Fibroblast of skin of scalp (primary cell): ENCODE measurements at regions not wholly inside any gene's neighbourhood (a gene's known extent, or its start where the extent isn't known, plus 50 kb on each side); places are given as distances from the start of the nearest gene placed in this dataset.

Experiments
- DNase-seq: peaks from one replicate; pipeline ENCODE4 v3.0.0-alpha.2; 2013

GRCh38 chr4:136246876-136247275 lies 1285.4 kb downstream of the PCDH18 start:
- DNase-seq, result no peak

DNA sequence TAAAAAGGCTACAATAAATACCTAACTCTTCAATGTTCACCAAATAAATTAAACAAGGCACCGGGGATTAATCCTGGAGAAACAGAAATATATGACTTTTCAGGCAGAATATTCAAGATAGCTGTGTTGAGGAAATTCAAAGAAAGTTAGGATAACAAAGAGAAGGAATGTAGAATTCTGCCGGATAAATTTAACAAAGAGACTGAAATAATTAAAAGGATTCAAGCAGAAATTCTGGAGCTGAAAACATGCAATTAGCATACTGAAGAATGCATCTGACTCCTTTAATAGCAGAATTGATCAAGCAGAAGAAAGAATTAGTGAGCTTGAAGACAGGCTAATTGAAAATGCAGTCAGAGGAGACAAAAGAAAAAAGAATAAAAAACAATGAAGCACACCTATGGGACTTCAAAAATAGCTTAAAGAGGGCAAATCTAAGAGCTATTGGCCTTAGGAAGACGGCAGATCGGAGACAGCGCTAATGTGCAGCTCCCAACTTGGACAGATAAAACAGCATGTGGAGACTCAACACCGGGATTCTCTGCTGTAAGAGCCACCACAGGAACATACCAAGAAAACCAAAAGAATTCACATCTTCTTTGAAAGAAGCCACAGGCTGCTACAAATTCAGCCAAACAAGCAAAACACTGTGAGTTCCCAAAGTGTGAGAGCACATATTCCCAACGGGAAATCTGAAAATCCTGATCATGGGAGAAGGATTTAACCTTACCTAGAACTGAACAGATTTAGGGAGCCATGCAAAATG lies 1290.9 kb downstream of the PCDH18 start:
- DNase-seq, result peak; percentile 13

DNA sequence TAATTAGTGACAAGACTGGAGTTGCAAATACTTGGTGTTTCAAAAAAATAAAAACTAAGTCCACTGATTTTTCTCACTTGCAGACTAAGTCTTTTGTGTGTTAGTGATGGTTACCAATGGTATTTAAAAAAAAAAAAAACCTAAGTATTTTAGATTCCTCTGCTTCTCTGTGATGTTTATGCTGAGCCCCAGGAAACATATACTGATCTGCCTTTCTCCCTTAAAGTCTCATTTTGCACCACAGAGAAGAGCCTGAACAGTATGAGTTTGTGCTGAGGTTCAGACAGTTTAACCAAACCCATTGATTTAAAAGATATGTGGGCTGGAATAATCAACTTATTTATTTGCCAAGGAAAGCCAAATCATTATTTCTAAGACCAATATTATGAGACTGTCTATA lies 1305.0 kb downstream of the PCDH18 start:
- no peak for DNase-seq

DNA sequence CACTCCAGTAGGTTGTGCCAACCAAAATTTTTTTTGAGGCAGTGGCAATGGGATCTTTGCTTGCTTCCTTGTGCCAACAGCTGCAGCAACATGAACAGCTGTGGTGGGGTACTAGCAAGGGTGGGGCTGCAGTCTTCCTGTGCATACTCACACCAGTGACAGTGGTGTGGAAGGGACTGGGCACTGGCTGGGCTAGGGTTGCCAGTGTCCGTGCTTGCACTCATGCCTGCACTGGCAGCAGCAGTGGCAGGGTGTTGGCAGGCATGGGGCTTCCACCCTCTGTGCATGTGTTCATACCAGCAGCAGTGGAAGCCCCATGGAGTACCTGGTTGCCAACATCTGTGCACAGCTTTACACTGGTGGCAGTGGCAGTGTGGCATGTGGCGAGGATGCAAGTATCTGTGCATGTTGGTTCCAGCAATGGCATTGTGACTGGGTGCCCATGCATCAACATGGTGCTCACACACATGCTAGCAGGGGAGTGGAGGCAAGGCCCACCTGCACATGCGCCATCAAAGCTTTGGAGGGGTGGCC lies 1312.6 kb downstream of the PCDH18 start:
- no peak for DNase-seq

GRCh38 chr4:136203199-136203598 lies 1329.1 kb downstream of the PCDH18 start:
- DNase-seq, result no peak

DNA sequence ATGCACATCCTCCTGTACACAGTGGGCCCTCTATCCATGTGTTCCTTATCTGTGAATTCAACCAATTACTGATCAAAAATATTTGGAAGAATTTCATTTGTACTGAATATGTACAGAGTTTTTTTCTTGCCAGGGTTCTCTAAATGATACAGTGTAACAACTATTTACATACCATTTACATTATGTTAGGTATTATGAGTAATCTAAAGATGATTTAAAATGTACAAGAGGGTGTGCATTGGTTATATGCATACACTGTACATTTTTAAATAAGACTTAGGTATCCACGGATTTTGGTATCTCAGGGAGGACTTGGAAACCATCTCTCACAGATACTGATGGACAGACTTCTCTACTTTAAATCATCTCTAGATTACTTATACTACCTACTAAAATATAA lies 1333.9 kb downstream of the PCDH18 start:
- DNase-seq, result no peak

GRCh38 chr4:136194962-136195361 lies 1337.3 kb downstream of the PCDH18 start:
- DNase-seq, result no peak

- no peak for DNase-seq
These were observed 1345.6 kb downstream of the PCDH18 start for GRCh38 chr4:136186650-136187049.

- no peak for DNase-seq
These were observed 1348.8 kb downstream of the PCDH18 start for GRCh38 chr4:136183513-136183912.

- DNase-seq, result no peak
These were observed 1375.3 kb downstream of the PCDH18 start for GRCh38 chr4:136156947-136157346.

DNA sequence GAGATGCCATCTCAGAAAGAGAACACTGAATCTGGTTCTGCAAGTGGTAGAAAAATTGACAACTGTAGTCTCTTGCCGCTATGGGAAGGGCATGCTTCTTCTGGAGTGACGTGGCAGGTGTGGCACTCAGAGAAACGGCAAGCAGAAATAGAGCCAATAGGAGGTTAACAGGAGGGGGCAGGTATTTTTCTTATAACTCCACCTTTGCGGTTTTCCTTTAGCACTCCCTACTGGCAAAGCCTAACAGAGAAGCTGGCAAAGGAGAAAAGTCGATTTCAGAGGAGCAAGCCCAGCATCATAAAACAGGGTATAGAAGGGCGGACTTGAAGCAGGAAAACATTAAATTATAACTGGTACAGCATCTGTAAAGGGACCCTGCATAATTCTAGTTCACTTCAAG lies 1382.2 kb downstream of the PCDH18 start:
- DNase-seq, result no peak

DNA sequence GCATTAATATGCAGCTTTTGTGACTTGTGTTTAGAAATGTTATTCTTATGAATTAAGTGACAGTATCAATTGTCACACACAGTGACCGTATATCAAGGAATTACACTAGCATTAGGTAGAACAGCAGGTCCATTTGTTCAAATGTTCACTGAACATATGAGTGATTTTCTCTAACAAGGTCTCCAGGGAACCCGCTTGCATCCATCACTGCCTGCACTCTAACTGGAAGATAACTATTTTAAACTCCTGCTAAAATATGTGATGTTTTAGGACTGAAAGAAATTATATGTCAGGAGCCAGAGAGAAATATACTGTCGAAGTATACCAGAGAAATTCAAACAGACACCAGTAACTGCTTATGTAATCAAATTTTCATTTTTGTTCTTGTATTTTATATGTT lies 1395.7 kb downstream of the PCDH18 start:
- DNase-seq, result no peak

GRCh38 chr4:136124251-136124745 lies 1408.0 kb downstream of the PCDH18 start:
- DNase-seq, result no peak

GRCh38 chr4:136121426-136121825 lies 1410.9 kb downstream of the PCDH18 start:
- DNase-seq, result no peak

DNA sequence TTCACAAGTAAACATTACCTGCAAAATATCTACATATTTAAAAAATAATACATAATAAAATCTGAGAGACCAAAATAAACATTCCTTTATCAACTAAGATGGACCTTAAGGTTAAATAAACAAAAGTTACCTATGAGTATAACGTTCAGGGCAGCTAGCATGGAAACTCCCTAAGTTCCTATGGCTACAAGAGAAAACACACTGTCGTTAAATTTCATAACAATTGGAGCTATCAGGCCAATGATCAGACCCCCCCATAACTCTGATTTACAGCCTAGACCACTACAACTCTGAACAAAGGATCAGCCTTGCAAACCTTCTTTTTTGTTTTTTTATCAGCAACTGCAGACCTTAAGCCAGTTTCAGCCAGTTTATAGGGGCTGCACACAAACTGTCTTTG lies 1418.4 kb downstream of the PCDH18 start:
- DNase-seq, result no peak

DNA sequence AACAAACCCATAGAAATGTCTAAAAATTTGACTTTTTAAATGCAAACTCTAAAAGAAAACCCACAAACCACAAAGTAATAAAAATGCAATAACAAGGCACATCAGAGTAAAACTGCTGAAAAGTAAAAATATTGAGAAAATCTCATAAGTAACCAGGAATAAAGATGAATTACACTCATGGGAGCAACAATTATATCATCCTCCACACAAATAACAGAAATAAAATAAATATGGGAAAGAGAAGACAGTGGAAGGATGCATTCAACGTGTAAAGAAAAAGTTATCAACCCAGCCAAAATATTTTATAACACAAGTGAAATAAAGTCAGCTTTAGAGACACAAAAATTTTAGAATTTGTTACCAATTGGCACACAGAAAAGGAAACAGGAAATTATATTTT lies 1420.2 kb downstream of the PCDH18 start:
- no peak for DNase-seq

DNA sequence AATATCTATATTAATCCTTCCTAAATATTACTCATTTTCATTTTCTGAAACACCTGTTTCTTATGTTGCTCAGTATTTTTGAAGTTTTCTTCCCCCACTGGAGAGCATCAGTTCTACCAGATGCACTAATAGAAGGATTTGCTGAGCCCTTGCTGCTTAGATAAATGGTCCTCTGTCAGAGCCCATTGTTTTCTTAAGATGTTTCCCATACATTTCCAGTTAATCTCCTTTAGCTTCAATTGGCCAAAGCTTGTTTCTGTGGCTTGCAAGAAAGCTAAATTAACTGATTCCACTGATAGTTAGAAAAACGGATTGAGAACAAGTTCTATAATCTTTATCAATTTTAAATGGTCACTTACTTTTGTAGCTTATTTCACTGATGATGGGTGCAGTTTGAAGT lies 1425.5 kb downstream of the PCDH18 start:
- no peak for DNase-seq

GRCh38 chr4:136103616-136104015 lies 1428.7 kb downstream of the PCDH18 start:
- DNase-seq, result no peak

- no peak for DNase-seq
These were observed 1434.6 kb downstream of the PCDH18 start for GRCh38 chr4:136097676-136098075.

DNA sequence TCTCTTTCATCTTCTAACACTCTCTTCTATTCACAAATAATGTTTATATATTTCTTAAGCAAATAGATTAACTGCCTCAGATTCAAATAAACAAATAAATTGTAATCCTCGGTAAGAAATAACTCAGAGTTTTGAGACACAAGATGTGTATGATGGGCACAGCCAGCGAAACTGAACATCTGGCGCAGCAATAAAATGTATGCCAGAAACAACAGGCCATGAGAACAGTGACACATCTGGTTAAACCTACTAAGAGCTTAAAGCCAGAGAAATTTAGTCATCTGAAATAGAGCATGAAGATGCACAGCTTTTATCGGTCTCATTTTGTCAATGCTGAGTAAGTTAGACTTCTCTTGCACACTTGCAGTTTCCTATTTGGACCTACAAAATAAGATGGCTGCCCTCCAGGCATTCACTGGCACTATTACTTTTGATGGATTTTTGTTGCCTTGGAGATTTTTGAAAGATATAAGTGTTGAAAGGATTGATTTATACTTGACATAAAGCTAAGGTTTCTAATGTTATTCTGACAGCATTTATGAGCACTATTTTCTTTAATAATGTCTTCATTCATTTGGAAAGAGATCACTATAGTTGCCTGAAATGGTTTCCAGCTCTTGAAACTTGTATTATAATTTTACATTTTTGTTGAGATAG lies 1444.0 kb downstream of the PCDH18 start:
- DNase-seq, result no peak

DNA sequence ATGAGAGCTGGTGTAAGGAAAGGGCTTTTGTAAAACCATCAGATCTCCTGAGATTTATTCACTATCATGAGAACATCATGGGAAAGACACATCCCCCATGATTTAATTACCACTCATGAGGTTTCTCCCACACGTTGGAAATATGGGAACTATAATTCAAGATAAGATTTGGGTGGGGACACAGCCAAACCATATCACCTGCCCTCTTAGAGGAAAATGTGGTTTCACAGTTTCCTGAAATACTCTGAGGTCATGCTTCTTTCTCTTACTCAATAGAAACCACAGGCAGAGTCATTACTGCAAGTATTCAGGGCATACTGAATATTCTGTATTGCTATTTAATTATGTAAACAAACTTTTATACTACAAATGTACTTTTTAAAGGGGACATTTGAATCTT lies 1453.3 kb downstream of the PCDH18 start:
- DNase-seq, result no peak

GRCh38 chr4:136056748-136057147 lies 1475.5 kb downstream of the PCDH18 start:
- no peak for DNase-seq

- no peak for DNase-seq
These were observed 1476.9 kb downstream of the PCDH18 start for GRCh38 chr4:136055360-136055759.

GRCh38 chr4:136036744-136037143 lies 1495.5 kb downstream of the PCDH18 start:
- DNase-seq, result peak; percentile 34
